Parathyroid adenoma (tissue), 2 donors: ENCODE measurements at regions not wholly inside any gene's neighbourhood (a gene's known extent, or its start where the extent isn't known, plus 50 kb on each side); places are given as distances from the start of the nearest gene placed in this dataset.

Experiments used
- H2AFZ ChIP-seq: fragments of 300-600 bp; sonication (generic); one replicate; pipeline ENCODE4 v1.7.0; 2017; ENCODE audit warnings: antibody characterized with exemption, mild to moderate bottlenecking
- H3K27ac ChIP-seq: fragments of 300-600 bp; sonication (generic); one replicate; pipeline ENCODE4 v1.7.0; 2017
- H3K27me3 ChIP-seq: fragments of 300-600 bp; sonication (generic); one replicate; pipeline ENCODE4 v1.7.0; 2017; ENCODE audit warnings: low read length; ENCODE audit not compliant: control insufficient read depth, insufficient read depth
- H3K36me3 ChIP-seq: fragments of 300-600 bp; sonication (generic); one replicate; pipeline ENCODE4 v1.7.0; 2017; ENCODE audit warnings: low read length; ENCODE audit not compliant: control insufficient read depth, insufficient read depth
- H3K4me1 ChIP-seq: fragments of 300-600 bp; sonication (generic); one replicate; pipeline ENCODE4 v1.7.0; 2017; ENCODE audit warnings: control low read depth
- H3K4me2 ChIP-seq: fragments of 300-600 bp; sonication (generic); one replicate; pipeline ENCODE4 v1.7.0; 2017; ENCODE audit warnings: low read length
- H3K4me3 ChIP-seq: fragments of 300-600 bp; sonication (generic); one replicate; pipeline ENCODE4 v1.7.0; 2017; ENCODE audit warnings: low read depth, low read length
- H3K79me2 ChIP-seq: fragments of 300-600 bp; sonication (generic); one replicate; pipeline ENCODE4 v1.7.0; 2017; ENCODE audit warnings: control low read depth
- H3K9ac ChIP-seq: fragments of 300-600 bp; sonication (generic); one replicate; pipeline ENCODE4 v1.7.0; 2017; ENCODE audit warnings: mild to moderate bottlenecking
- H3K9me3 ChIP-seq: fragments of 300-600 bp; sonication (generic); one replicate; pipeline ENCODE4 v1.7.0; 2017; ENCODE audit warnings: low read length; ENCODE audit not compliant: control insufficient read depth
- TF ChIP-seq, protein P1 (sequence below): fragments of 300-600 bp; sonication (generic); IDR thresholded peaks from one replicate; pipeline ENCODE4 v1.7.0; 2017; ENCODE audit warnings: antibody characterized with exemption, mild to moderate bottlenecking
- donor health status: primary hyperparathyroidism.

- no peak overlapping the region for H3K4me3 ChIP-seq
- no peak overlapping the region for H3K27ac ChIP-seq
- H3K36me3 ChIP-seq: no peaks in the 10 kb centered on the region
- TF ChIP-seq, protein P1, sequence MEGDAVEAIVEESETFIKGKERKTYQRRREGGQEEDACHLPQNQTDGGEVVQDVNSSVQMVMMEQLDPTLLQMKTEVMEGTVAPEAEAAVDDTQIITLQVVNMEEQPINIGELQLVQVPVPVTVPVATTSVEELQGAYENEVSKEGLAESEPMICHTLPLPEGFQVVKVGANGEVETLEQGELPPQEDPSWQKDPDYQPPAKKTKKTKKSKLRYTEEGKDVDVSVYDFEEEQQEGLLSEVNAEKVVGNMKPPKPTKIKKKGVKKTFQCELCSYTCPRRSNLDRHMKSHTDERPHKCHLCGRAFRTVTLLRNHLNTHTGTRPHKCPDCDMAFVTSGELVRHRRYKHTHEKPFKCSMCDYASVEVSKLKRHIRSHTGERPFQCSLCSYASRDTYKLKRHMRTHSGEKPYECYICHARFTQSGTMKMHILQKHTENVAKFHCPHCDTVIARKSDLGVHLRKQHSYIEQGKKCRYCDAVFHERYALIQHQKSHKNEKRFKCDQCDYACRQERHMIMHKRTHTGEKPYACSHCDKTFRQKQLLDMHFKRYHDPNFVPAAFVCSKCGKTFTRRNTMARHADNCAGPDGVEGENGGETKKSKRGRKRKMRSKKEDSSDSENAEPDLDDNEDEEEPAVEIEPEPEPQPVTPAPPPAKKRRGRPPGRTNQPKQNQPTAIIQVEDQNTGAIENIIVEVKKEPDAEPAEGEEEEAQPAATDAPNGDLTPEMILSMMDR: no peak
- H3K4me1 ChIP-seq: no peaks in the 10 kb centered on the region
- no peak overlapping the region for H3K4me2 ChIP-seq
- H3K9me3 ChIP-seq: no peaks in the 10 kb centered on the region
- no peak overlapping the region for H3K9ac ChIP-seq
- H2AFZ ChIP-seq: no peak overlapping the region
- H3K27me3 ChIP-seq: no peaks in the 10 kb centered on the region
- no peaks in the 10 kb centered on the region for H3K79me2 ChIP-seq
Measured at GRCh38 chr4:59222221-59222620, 1977.9 kb upstream of the ADGRL3 start.

DNA sequence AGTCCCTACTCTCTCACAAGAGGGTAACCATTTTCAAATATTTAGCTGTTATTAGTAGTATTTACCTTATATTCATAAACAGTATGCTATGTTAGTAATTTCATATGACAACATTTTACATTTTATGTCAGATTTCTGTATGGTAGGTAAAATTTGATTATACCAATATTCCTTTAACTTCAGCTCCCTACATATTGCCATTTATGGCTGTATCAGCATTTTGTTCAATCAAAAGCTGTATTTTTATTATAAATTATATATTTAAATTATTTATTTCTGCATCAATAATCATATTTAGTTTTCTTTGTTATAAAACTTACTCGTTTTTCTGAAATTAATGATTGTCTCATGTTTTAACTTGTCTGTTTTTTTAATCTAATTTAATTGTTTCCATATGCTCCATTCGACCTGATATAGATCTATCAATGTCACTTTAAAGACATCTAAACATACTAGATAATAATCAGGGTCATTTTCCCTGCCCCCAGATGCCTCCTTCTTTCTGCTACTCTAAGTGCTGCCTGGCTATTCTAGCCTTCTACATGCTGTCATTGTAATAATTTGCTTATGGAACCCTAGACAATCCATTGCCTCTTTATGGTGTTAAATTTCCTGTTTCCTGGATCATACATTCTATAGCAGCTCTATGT, 1976.7 kb upstream of the ADGRL3 start:
- no peaks in the 10 kb centered on the region for H3K79me2 ChIP-seq
- no peak overlapping the region for H3K27ac ChIP-seq
- no peak overlapping the region for H3K4me2 ChIP-seq
- H3K27me3 ChIP-seq: no peaks in the 10 kb centered on the region
- TF ChIP-seq, protein P1: no peak
- no peak overlapping the region for H2AFZ ChIP-seq
- no peak overlapping the region for H3K4me3 ChIP-seq
- no peaks in the 10 kb centered on the region for H3K4me1 ChIP-seq
- H3K9ac ChIP-seq: no peak overlapping the region
- H3K9me3 ChIP-seq: no peaks in the 10 kb centered on the region
- no peaks in the 10 kb centered on the region for H3K36me3 ChIP-seq

- H3K4me1 ChIP-seq: no peaks in the 10 kb centered on the region
- H3K27ac ChIP-seq: no peak overlapping the region
Measured at GRCh38 chr4:59238212-59238611, 1961.9 kb upstream of the ADGRL3 start.

DNA sequence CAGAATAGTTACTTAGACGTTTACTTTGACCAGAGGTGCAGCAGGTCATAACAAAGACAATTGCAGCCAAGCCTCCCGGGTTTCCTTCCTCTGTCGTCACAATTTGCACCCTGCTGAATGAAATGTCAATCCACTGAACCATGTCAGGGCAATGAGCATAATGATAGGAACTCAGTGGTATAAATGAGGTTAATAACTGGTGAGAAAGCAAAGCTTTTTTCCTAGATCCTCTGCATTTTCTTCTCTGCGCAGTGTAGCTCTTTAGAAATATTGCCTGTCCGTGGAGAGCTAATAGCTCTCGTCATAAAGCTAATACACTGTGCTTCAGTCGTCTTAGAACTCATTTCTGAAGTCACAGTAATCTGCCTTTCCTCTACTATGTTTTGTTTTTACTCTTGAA, 1960.1 kb upstream of the ADGRL3 start:
- Histone ChIP-seq H3K4me2 (no peak overlapping the region), H3K4me1 (no peaks in the 10 kb centered on the region), H3K27ac (no peak overlapping the region), H3K9me3 (no peaks in the 10 kb centered on the region), H3K4me3 (no peak overlapping the region), H3K9ac (no peak overlapping the region), H3K79me2 (no peaks in the 10 kb centered on the region), H2AFZ (no peak overlapping the region), H3K36me3 (no peaks in the 10 kb centered on the region), H3K27me3 (no peaks in the 10 kb centered on the region)
- TF ChIP-seq, protein P1: no peak

More at GRCh38 chr4:59238212-59238611, 1961.9 kb upstream of the ADGRL3 start:
- no peak overlapping the region for H3K4me3 ChIP-seq
- no peaks in the 10 kb centered on the region for H3K36me3 ChIP-seq
- no peaks in the 10 kb centered on the region for H3K79me2 ChIP-seq
- H3K4me2 ChIP-seq: no peak overlapping the region
- no peaks in the 10 kb centered on the region for H3K9me3 ChIP-seq
- no peak overlapping the region for H3K9ac ChIP-seq
- no peak overlapping the region for H2AFZ ChIP-seq
- H3K27me3 ChIP-seq: no peaks in the 10 kb centered on the region
- TF ChIP-seq, protein P1: no peak

DNA sequence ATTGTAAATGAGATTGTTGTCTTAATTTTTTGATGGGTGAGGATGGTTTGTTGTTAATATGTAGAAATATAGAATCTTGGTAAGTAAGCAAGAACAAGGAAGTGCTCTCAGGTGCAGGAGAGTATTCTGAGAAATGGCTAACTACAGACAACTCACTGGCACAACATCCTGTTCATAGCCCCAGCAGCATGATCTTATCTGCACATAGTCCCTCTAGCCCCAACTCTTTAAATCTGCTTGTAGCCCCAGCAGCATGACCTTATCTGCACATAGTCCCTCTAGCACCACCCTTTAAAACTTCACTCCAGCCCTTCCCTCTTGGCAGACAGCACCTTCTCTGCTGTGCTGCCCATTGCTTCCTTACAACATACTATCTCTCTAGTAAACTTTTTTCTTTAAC, 1957.1 kb upstream of the ADGRL3 start:
- no peaks in the 10 kb centered on the region for H3K4me1 ChIP-seq
- H3K4me3 ChIP-seq: no peak overlapping the region
- TF ChIP-seq, protein P1: no peak
- H3K36me3 ChIP-seq: no peaks in the 10 kb centered on the region
- H3K27me3 ChIP-seq: no peaks in the 10 kb centered on the region
- no peak overlapping the region for H2AFZ ChIP-seq
- no peaks in the 10 kb centered on the region for H3K79me2 ChIP-seq
- no peak overlapping the region for H3K27ac ChIP-seq
- H3K4me2 ChIP-seq: no peak overlapping the region
- H3K9ac ChIP-seq: no peak overlapping the region
- no peaks in the 10 kb centered on the region for H3K9me3 ChIP-seq
